Caco-2 (cell line): ENCODE measurements at regions not wholly inside any gene's neighbourhood (a gene's known extent, or its start where the extent isn't known, plus 50 kb on each side); places are given as distances from the start of the nearest gene placed in this dataset.

ENCODE experiments used
- BruUV-seq: library from RNA; stranded (reverse); fragments of 400-500 nt; replicated peaks from 2 replicates; lab custom pipeline; 2021; lab: Mats Ljungman, UMichigan
- CTCF ChIA-PET: fragments of 300-600 bp; sonication (Branson Sonifier 250); formaldehyde crosslinking; loops from one replicate; lab custom pipeline; 2022; ENCODE audit warnings: antibody characterized with exemption; lab: Charles Lee
- POLR2A ChIA-PET: fragments of 300-600 bp; sonication (Branson Sonifier 250); formaldehyde crosslinking; loops from one replicate; lab custom pipeline; 2022; ENCODE audit warnings: antibody characterized with exemption; lab: Charles Lee
- DNase-seq, 2 experiments: peaks; one replicate each; pipeline versions ENCODE4 v3.0.0 to v3.0.0-alpha.2; 2020 to 2022
- H3K27me3 ChIP-seq: replicated peaks from 2 replicates; pipeline ENCODE4 v1.6.0; 2011; ENCODE audit warnings: low read length; ENCODE audit not compliant: control insufficient read depth, insufficient read depth
- H3K36me3 ChIP-seq: 2 replicates; pipeline ENCODE4 v1.5.1; 2011; ENCODE audit warnings: low read length; ENCODE audit not compliant: control insufficient read depth, insufficient read depth
- H3K4me1 ChIP-seq: fragments of 250-450 bp; sonication (Bioruptor Pico); 2 replicates; pipeline ENCODE4 v1.5.1; 2020; ENCODE audit warnings: mild to moderate bottlenecking
- H3K4me3 ChIP-seq: 2 replicates; pipeline ENCODE4 v1.5.1; 2011; ENCODE audit warnings: low read depth, mild to moderate bottlenecking, control low read depth, low read length
- H3K9me3 ChIP-seq: fragments of 250-450 bp; sonication (Bioruptor Pico); 2 replicates; pipeline ENCODE4 v1.5.1; 2020; ENCODE audit warnings: mild to moderate bottlenecking, moderate library complexity
- H3K27ac Mint-ChIP-seq: one replicate; pipeline ENCODE4 v1.8.0; 2022; ENCODE audit warnings: mixed read lengths; ENCODE audit not compliant: unreplicated experiment
- H3K27me3 Mint-ChIP-seq: one replicate; pipeline ENCODE4 v1.8.0; 2022; ENCODE audit warnings: mixed read lengths; ENCODE audit not compliant: insufficient read depth, unreplicated experiment
- H3K36me3 Mint-ChIP-seq: one replicate; pipeline ENCODE4 v1.8.0; 2022; ENCODE audit warnings: mild to moderate bottlenecking, mixed read lengths; ENCODE audit not compliant: insufficient read depth, unreplicated experiment
- H3K4me1 Mint-ChIP-seq: one replicate; pipeline ENCODE4 v1.8.0; 2022; ENCODE audit warnings: low read depth, mixed read lengths; ENCODE audit not compliant: unreplicated experiment
- H3K4me3 Mint-ChIP-seq: one replicate; pipeline ENCODE4 v1.8.0; 2022; ENCODE audit warnings: mild to moderate bottlenecking, moderate library complexity, mixed read lengths; ENCODE audit not compliant: unreplicated experiment
- H3K9me3 Mint-ChIP-seq: one replicate; pipeline ENCODE4 v1.8.0; 2022; ENCODE audit warnings: mixed read lengths; ENCODE audit not compliant: unreplicated experiment
- intact Hi-C: fragments of 100-400 bp; cut with micrococcal nuclease; formaldehyde crosslinking; loops from one replicate; pipeline ENCODE4 v1.10.0; 2022; ENCODE audit not compliant: unreplicated experiment
- TF ChIP-seq, protein P1 (sequence below), 2 experiments: fragments of 200-600 bp in 1 of 2; IDR thresholded peaks; 1 replicate in 1 of 2; 2 replicates in 1 of 2; pipeline versions ENCODE4 v1.5.1 to v1.8.0; 2011 to 2022; ENCODE audit warnings: antibody characterized with exemption in 1 of 2, control low read depth in 1 of 2, inconsistent platforms in 1 of 2, low read depth in 1 of 2, low read length in 1 of 2, mild to moderate bottlenecking in 1 of 2, moderate library complexity in 1 of 2; ENCODE audit not compliant: insufficient read depth in 1 of 2, severe bottlenecking in 1 of 2, unreplicated experiment in 1 of 2

- no TSS peak for BruUV-seq
- H3K4me1 Mint-ChIP-seq = no peaks in the 10 kb centered on the region
- no peak overlapping the region for H3K27ac Mint-ChIP-seq
These were observed 219.6 kb downstream of the RAP2A start for GRCh38 chr13:97653443-97654140.

DNA sequence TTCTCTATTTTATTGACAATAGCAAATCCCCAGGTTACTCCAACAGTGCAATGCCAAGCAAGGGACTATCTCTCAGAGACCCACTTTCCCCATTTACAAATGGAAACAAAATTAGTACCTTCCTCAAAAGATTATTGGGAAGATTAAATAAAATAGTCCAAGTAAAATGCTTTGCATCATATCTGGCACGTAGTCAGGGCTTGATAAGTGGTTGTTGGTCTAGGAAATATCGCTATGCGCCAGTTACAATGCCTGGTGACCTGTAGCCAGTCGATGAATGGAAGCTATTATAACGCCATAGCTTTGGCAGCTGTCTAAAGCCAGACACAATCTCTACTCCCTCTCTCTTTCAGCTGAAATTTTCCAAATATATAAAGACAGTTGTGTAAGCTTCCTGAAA, 220.3 kb downstream of the RAP2A start:
- Mint-ChIP-seq H3K27ac (no peak overlapping the region), H3K4me1 (no peaks in the 10 kb centered on the region), H3K9me3 (peaks cover 10% of the 10 kb centered on the region), H3K36me3 (no peaks in the 10 kb centered on the region), H3K27me3 (peaks cover 12% of the 10 kb centered on the region), H3K4me3 (no peak overlapping the region)
- Histone ChIP-seq H3K4me3 (no peak overlapping the region), H3K36me3 (no peaks in the 10 kb centered on the region), H3K9me3 (no peaks in the 10 kb centered on the region), H3K4me1 (no peaks in the 10 kb centered on the region), H3K27me3 (no peaks in the 10 kb centered on the region)
- POLR2A ChIA-PET = no interaction called here
- CTCF ChIA-PET = no interaction called here
- TF ChIP-seq, protein P1, sequence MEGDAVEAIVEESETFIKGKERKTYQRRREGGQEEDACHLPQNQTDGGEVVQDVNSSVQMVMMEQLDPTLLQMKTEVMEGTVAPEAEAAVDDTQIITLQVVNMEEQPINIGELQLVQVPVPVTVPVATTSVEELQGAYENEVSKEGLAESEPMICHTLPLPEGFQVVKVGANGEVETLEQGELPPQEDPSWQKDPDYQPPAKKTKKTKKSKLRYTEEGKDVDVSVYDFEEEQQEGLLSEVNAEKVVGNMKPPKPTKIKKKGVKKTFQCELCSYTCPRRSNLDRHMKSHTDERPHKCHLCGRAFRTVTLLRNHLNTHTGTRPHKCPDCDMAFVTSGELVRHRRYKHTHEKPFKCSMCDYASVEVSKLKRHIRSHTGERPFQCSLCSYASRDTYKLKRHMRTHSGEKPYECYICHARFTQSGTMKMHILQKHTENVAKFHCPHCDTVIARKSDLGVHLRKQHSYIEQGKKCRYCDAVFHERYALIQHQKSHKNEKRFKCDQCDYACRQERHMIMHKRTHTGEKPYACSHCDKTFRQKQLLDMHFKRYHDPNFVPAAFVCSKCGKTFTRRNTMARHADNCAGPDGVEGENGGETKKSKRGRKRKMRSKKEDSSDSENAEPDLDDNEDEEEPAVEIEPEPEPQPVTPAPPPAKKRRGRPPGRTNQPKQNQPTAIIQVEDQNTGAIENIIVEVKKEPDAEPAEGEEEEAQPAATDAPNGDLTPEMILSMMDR (IDR thresholded peaks at IDR 0.05; ENCODE audit: insufficient read depth in 1 of 2, low read depth in 1 of 2, low read length in 1 of 2, severe bottlenecking in 1 of 2, unreplicated experiment in 1 of 2) = no peak
- intact Hi-C loops = no loop called here
- no peak for DNase-seq
- no TSS peak for BruUV-seq

More at GRCh38 chr13:97653443-97654140, 219.6 kb downstream of the RAP2A start:
- H3K9me3 ChIP-seq = no peaks in the 10 kb centered on the region
- Mint-ChIP-seq H3K36me3 (no peaks in the 10 kb centered on the region), H3K4me3 (no peak overlapping the region), H3K27me3 (peaks cover 12% of the 10 kb centered on the region), H3K9me3 (peaks cover 10% of the 10 kb centered on the region)
- H3K36me3 ChIP-seq = no peaks in the 10 kb centered on the region
- CTCF ChIA-PET = no interaction called here
- H3K27me3 ChIP-seq = no peaks in the 10 kb centered on the region
- no peak overlapping the region for H3K4me3 ChIP-seq
- intact Hi-C loops = no loop called here
- POLR2A ChIA-PET = no interaction called here
- DNase-seq = no peak
- no peaks in the 10 kb centered on the region for H3K4me1 ChIP-seq
- TF ChIP-seq, protein P1 (IDR thresholded peaks at IDR 0.05; ENCODE audit: insufficient read depth in 1 of 2, low read depth in 1 of 2, low read length in 1 of 2, severe bottlenecking in 1 of 2, unreplicated experiment in 1 of 2) = no peak

DNA sequence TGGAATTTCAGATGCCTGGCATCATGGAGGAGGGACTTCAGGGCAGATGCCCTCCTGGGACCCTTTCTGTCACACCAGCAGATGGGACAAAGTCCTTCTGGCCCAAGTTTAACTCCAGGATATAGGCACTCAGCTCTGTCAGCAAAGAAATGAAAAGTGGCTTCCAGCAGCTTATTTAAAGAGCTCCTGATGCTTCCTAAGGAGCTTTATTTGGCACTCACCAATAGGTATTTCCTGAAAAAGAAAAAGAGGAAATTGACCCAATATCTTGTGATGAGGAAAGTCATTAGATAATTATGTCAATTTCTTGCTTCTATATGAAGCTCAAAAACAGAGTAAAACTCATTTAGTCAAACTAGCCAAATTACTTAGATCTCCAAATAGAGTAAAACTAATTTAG, 224.6 kb downstream of the RAP2A start:
- Mint-ChIP-seq H3K9me3 (peaks cover 10% of the 10 kb centered on the region), H3K4me3 (no peak overlapping the region), H3K27me3 (peaks cover 17% of the 10 kb centered on the region), H3K36me3 (no peaks in the 10 kb centered on the region), H3K4me1 (no peaks in the 10 kb centered on the region), H3K27ac (no peak overlapping the region)
- no TSS peak for BruUV-seq
- no peak overlapping the region for H3K4me3 ChIP-seq
- TF ChIP-seq, protein P1 (IDR thresholded peaks at IDR 0.05; ENCODE audit: insufficient read depth in 1 of 2, low read depth in 1 of 2, low read length in 1 of 2, severe bottlenecking in 1 of 2, unreplicated experiment in 1 of 2) = no peak
- intact Hi-C loops = loop anchor here (2.0 kb wide), 1 partner anchor 226 kb away; no protein-coding TSS in a partner anchor
- no peaks in the 10 kb centered on the region for H3K36me3 ChIP-seq
- H3K9me3 ChIP-seq = no peaks in the 10 kb centered on the region
- no peak for DNase-seq
- CTCF ChIA-PET = interaction anchor here (1.5 kb wide), 1 partner anchor 226 kb away, joined by 7 read pairs; no protein-coding TSS in a partner anchor
- no peaks in the 10 kb centered on the region for H3K4me1 ChIP-seq
- no peaks in the 10 kb centered on the region; the same call in 1 of the 2 replicates for H3K27me3 ChIP-seq
- POLR2A ChIA-PET = no interaction called here
